Hematopoietic multipotent progenitor cell treated with erythropoietin and hydrocortisone succinate and interleukin-3 and kit ligand, for 15 days (in vitro differentiated cells): ENCODE measurements at regions not wholly inside any gene's neighbourhood (a gene's known extent, or its start where the extent isn't known, plus 50 kb on each side); places are given as distances from the start of the nearest gene placed in this dataset.

ENCODE experiments used
- DNase-seq: peaks from one replicate; pipeline ENCODE4 v3.0.0-alpha.2; 2015; ENCODE audit warnings: low spot score

GRCh38 chr6:71430018-71430417 lies 141.4 kb downstream of the OGFRL1 start:
- DNase-seq = no peak

GRCh38 chr6:71433441-71433840 lies 144.8 kb downstream of the OGFRL1 start:
- no peak for DNase-seq

DNA sequence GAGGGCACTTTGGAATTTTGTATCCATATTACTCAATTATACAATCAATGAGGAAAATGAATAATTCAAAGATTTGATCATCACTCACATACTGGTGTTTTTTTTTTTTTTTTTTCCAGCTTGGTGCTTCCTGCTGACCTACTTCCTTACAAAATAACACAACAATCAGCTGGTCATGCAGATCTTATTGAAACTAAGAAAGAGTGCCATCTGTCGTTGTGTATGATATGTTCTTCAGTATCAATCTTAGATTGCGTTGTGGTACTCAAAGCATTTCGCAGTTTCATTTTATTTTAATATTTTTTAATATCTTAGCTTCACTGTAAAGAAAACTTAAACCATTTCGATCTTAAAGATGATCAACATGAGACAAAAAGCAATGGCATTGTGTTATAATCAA lies 155.6 kb downstream of the OGFRL1 start:
- DNase-seq = no peak

- no peak for DNase-seq
Observed at GRCh38 chr6:71446057-71446456, 157.4 kb downstream of the OGFRL1 start.

DNA sequence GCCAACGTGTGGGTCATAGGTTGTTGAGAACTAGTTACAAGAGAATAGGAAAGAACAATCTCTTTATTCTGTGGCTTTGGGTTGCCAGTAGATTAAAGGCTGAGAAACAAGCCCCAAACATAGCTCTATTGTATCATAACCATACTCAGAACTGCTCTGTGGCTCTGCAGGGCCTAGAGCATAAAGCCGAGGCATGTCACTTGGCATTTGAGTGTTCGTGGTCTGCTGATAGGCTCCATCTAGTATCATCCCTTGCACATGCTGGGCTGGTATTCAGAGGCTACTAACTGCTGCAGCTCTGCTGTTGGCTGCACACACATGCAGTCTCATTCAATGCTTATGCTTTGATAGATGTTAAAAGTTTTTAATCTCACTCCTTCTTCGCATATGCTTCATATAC lies 157.9 kb downstream of the OGFRL1 start:
- DNase-seq = no peak

DNA sequence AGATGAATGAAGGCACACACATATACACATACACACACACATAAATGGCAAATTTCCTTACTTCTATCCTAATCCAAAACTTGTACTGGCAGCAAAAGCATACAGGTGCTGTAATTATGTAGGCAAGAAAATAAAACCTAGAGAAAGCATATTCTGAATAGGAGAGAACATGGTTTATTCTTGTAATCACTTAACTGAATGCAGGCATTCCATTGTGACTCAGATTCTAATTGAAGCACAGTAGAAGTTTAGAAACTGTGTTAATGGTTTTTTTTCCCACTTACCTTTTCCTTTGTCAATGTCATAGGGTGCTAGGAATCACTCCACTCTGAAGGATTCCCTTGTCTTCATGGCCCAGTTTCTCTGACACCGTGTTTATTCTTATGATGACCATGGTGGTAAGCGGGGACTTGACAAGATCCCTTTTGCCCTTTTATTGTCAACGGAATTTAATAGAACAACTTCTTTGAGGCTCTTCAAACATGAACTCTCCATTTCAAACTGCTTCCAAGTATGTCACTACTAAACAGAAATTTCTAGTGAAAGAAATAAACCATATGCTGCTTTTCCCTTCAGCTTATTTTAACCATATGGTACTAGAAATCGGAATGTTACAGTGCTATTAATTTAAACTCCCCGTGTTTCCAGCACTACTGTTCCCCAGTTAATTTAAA lies 164.2 kb downstream of the OGFRL1 start:
- no peak for DNase-seq

DNA sequence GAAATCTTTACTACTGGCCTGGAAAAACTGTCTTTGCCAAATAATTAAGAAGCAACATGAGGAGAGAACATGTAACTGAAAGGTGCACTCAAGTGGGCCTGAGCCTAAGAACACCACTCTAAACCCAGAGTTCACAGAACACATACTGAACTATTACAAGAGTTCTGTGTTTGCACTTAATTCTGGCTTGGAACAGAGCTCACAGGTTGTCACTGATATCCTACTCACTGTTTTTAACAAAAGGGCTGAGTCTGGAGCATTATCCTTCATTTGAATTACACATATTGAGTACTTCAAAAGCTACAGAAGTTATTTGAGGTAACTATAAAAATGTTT lies 164.7 kb downstream of the OGFRL1 start:
- DNase-seq = no peak

DNA sequence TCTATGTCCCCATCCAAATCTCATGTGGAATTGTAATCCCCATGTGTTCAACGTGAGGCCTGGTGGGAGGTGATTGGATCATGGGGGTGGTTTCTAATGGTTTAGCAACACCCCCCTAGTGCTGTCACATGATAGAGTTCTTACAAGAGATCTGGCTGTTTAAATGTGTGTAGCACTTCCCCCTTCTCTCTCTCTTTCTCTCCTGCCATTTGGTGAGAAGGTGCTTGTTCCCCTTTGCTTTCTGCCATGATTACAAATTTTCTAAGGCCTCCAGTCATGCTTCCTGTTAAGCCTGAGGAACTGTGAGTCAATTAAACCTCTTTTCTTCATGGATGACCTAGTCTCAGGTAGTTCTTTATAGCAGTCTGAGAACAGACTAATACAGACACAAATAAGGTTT lies 165.4 kb downstream of the OGFRL1 start:
- no peak for DNase-seq

GRCh38 chr6:71457929-71458328 lies 169.3 kb downstream of the OGFRL1 start:
- no peak for DNase-seq

- DNase-seq = no peak
Observed at GRCh38 chr6:71459162-71459561, 170.6 kb downstream of the OGFRL1 start.

DNA sequence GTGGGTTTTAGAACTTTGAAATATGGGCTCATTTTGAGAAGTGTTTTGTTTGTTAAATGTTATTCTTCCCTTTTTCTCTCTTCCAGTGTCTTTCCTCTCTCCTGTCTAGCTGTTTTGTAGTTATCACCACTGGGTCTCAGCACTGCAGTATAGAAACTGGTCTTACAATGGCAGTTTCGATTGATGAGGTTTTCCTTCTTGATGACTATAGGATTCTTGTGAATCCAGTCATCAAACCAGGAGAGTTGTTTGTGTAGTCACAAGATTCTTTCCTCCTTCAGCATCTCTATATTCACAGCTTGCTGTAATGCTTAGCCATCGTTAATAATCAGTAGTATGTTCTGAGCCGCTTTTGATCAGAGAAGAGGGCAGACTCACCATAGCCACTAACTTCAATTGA lies 172.3 kb downstream of the OGFRL1 start:
- DNase-seq = no peak

GRCh38 chr6:71463061-71463460 lies 174.4 kb downstream of the OGFRL1 start:
- no peak for DNase-seq

- DNase-seq = no peak
Observed at GRCh38 chr6:71465096-71465495, 176.5 kb downstream of the OGFRL1 start.

GRCh38 chr6:71466362-71466761 lies 177.8 kb downstream of the OGFRL1 start:
- no peak for DNase-seq

GRCh38 chr6:71468038-71468437 lies 179.4 kb downstream of the OGFRL1 start:
- no peak for DNase-seq

- DNase-seq = no peak
Observed at GRCh38 chr6:71468841-71469700, 180.5 kb downstream of the OGFRL1 start.

- DNase-seq = no peak
Observed at GRCh38 chr6:71471718-71472117, 183.1 kb downstream of the OGFRL1 start.

DNA sequence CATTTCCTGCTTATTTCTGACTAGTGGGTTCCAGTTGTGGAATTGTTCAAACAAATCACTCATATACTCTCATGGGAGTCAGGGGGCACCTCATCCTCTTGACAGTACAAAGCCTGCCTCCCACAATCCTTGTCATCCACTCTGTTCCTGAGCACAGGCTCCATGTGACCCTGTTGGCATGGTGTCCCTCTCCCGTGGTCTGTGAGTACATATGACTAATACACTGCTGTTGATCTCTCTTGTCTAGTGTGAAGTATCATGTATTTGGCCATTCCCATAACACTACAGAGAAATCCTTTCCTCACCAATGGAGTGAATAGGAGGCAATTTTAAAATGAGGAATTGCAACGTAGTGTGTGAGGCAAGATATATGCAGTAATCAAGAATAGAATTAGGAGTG lies 185.3 kb downstream of the OGFRL1 start:
- no peak for DNase-seq

DNA sequence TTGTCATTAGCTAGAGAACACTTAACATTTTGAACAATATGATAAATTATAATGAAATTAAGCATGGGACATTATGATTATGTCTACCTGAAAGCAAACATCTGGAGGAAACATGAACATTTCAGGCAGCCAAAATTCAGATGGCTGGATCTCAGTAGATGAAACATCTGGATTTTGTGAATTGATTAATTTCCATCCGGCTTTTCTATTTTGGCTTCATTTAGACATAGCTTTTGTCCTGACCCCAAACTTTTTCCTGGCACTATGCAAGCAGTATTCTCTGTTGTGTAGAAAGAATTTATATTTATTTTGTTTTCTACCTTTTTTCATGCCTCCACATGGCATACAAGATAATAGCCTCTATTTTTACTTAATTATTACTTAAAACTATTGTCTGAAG lies 186.3 kb downstream of the OGFRL1 start:
- no peak for DNase-seq

DNA sequence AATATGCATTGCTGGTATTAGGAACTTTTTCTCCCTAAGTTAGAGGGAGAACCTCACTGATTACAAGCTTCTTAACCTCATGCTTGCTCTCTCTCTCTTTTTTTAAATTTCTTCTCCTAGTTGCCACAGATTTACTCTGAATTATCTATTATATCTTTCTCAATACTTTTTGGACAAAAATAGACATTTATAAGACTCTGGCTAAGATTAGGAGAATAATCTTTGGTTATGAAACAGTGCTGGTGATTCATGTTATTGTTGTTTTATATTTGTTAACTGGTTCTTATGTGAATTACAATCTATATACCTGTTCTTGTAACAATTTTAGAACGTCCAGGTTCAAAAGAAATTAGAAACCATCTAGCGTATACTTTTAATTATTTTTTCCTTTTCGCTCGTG lies 187.8 kb downstream of the OGFRL1 start:
- DNase-seq = no peak

DNA sequence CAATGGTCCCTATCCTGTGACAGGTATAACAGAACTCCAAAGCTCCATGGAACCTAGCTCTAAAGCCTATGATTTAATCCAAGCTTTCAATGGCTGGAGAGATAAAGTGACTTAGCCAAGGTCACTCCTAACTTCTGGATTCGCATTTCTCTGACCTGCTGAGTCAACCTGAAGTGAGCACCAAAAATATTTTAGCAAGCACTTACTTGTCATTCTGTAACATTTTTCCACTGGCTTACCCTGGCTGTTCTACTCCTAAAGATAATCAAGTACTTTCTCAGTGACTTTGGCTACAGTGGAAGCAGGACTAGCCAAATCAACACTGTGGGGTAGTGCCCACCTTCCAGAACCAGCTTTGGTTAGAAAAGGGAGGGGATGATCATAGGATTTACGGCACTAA lies 188.3 kb downstream of the OGFRL1 start:
- no peak for DNase-seq

- no peak for DNase-seq
Observed at GRCh38 chr6:71478834-71479541, 190.4 kb downstream of the OGFRL1 start.

DNA sequence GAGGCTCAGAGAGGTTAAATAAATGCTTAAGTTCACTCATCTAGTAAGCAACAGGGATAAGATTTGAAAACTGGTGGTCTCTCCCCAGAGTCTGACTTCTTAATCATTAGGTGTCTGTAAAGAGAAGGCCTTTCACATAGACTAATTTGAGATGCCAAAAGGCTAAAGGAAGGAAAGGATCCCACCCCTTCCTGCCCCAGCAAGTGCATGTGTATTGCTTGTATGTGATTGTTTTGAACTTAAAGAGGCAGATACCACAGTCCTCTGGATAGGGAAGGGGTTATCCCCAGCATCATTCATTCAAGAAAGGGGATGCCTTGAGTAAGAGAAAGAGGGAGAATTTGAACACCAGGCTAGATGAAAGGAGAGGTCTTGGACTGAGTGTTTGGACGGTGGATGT lies 192.0 kb downstream of the OGFRL1 start:
- DNase-seq = no peak
